Panc1 (cell line): ENCODE measurements at regions not wholly inside any gene's neighbourhood (a gene's known extent, or its start where the extent isn't known, plus 50 kb on each side); places are given as distances from the start of the nearest gene placed in this dataset.

Source experiments
- ATAC-seq: fragments of 200-7000 bp; cut with Tn5 transposase; 2 replicates; pipeline ENCODE4 v1.9.1; 2020; ENCODE audit warnings: mild to moderate bottlenecking, moderate library complexity
- BruUV-seq: library from RNA; stranded (reverse); fragments of 400-500 nt; replicated peaks from 2 replicates; lab custom pipeline; 2021; lab: Mats Ljungman, UMichigan
- CTCF ChIA-PET: fragments of 300-600 bp; sonication (Branson Sonifier 250); formaldehyde crosslinking; loops from one replicate; lab custom pipeline; 2022; ENCODE audit warnings: antibody characterized with exemption; lab: Charles Lee
- POLR2A ChIA-PET: fragments of 300-600 bp; sonication (Branson Sonifier 250); formaldehyde crosslinking; loops from one replicate; lab custom pipeline; 2022; ENCODE audit warnings: antibody characterized with exemption; lab: Charles Lee
- DNase-seq: peaks from one replicate; pipeline ENCODE4 v3.0.0-alpha.2; 2010; ENCODE audit warnings: low read depth, low spot score
- H3K27ac ChIP-seq: 2 replicates; pipeline ENCODE4 v1.5.1; 2011; ENCODE audit warnings: mild to moderate bottlenecking, low read length, inconsistent platforms
- H3K27me3 ChIP-seq: fragments of 200-500 bp; sonication (Bioruptor generic); 2 replicates; pipeline ENCODE4 v1.6.0; 2014; ENCODE audit warnings: low read length, inconsistent platforms; ENCODE audit not compliant: control insufficient read depth, insufficient read depth
- H3K36me3 ChIP-seq: fragments of 200-500 bp; sonication (Bioruptor generic); 2 replicates; pipeline ENCODE4 v1.5.1; 2014; ENCODE audit warnings: inconsistent platforms, mild to moderate bottlenecking, low read length, moderate library complexity; ENCODE audit not compliant: control insufficient read depth, insufficient read depth
- H3K4me1 ChIP-seq: 2 replicates; pipeline ENCODE4 v1.5.1; 2011; ENCODE audit warnings: inconsistent platforms, mild to moderate bottlenecking, low read length, moderate library complexity; ENCODE audit not compliant: control insufficient read depth, insufficient read depth
- H3K4me3 ChIP-seq, 2 experiments: 2 replicates each; pipeline ENCODE4 v1.5.1; 2011 to 2012; ENCODE audit warnings: low read depth in 2 of 2, low read length in 2 of 2, mild to moderate bottlenecking in 2 of 2, inconsistent platforms in 1 of 2, moderate library complexity in 1 of 2
- H3K9me3 ChIP-seq: fragments of 200-500 bp; sonication (Bioruptor generic); 2 replicates; pipeline ENCODE4 v1.5.1; 2014; ENCODE audit warnings: low read depth, mild to moderate bottlenecking, inconsistent platforms, low read length, moderate library complexity; ENCODE audit not compliant: control insufficient read depth, insufficient read depth
- CTCF ChIP-seq: fragments of 450-650 bp; IDR thresholded peaks from 2 replicates; pipeline ENCODE4 v1.5.1; 2017; ENCODE audit warnings: mild to moderate bottlenecking
- POLR2AphosphoS5 ChIP-seq: IDR thresholded peaks from 2 replicates; pipeline ENCODE4 v1.6.1; 2012; ENCODE audit warnings: mild to moderate bottlenecking, low read depth, low read length, moderate library complexity
- SIN3A ChIP-seq: IDR thresholded peaks from 2 replicates; pipeline ENCODE4 v1.6.1; 2012; ENCODE audit warnings: low read depth, mild to moderate bottlenecking, low read length, moderate library complexity, borderline replicate concordance; ENCODE audit not compliant: insufficient read depth
- TCF7L2 ChIP-seq: IDR thresholded peaks from 2 replicates; pipeline ENCODE4 v1.6.1; 2011; ENCODE audit warnings: mild to moderate bottlenecking, low read depth, low read length, inconsistent platforms
- in situ Hi-C: cut with HindIII; loops from 2 replicates; pipeline ENCODE4 v1.10.0; 2016; ENCODE audit warnings: low sequenced_read_pairs, low pct_unique_long_range_greater_than_20kb
- intact Hi-C: fragments of 100-400 bp; cut with micrococcal nuclease; formaldehyde crosslinking; loops from one replicate; pipeline ENCODE4 v1.10.0; 2022; ENCODE audit not compliant: unreplicated experiment
- TF ChIP-seq, protein P1 (sequence below), 2 experiments: IDR thresholded peaks; 2 replicates each; pipeline ENCODE4 v1.6.1; 2011 to 2012; ENCODE audit warnings: low read depth in 2 of 2, control low read depth in 1 of 2, low read length in 1 of 2, mild to moderate bottlenecking in 1 of 2, moderate library complexity in 1 of 2; ENCODE audit not compliant: insufficient read depth in 1 of 2

GRCh38 chr14:55846826-55847446 lies 266.9 kb downstream of the KTN1 start:
- no peaks in the 10 kb centered on the region for H3K27me3 ChIP-seq
- no TSS peak for BruUV-seq
- no peak overlapping the region for H3K27ac ChIP-seq
- ChIA-PET POLR2A (no interaction called here), CTCF (no interaction called here)
- no peak overlapping the region for H3K4me3 ChIP-seq
- no peak for DNase-seq
- no peaks in the 10 kb centered on the region for H3K4me1 ChIP-seq
- H3K36me3 ChIP-seq, result no peaks in the 10 kb centered on the region
- TF ChIP-seq SIN3A (no peak), POLR2AphosphoS5 (no peak), TCF7L2 (no peak), CTCF (no peak)
- TF ChIP-seq, protein P1, sequence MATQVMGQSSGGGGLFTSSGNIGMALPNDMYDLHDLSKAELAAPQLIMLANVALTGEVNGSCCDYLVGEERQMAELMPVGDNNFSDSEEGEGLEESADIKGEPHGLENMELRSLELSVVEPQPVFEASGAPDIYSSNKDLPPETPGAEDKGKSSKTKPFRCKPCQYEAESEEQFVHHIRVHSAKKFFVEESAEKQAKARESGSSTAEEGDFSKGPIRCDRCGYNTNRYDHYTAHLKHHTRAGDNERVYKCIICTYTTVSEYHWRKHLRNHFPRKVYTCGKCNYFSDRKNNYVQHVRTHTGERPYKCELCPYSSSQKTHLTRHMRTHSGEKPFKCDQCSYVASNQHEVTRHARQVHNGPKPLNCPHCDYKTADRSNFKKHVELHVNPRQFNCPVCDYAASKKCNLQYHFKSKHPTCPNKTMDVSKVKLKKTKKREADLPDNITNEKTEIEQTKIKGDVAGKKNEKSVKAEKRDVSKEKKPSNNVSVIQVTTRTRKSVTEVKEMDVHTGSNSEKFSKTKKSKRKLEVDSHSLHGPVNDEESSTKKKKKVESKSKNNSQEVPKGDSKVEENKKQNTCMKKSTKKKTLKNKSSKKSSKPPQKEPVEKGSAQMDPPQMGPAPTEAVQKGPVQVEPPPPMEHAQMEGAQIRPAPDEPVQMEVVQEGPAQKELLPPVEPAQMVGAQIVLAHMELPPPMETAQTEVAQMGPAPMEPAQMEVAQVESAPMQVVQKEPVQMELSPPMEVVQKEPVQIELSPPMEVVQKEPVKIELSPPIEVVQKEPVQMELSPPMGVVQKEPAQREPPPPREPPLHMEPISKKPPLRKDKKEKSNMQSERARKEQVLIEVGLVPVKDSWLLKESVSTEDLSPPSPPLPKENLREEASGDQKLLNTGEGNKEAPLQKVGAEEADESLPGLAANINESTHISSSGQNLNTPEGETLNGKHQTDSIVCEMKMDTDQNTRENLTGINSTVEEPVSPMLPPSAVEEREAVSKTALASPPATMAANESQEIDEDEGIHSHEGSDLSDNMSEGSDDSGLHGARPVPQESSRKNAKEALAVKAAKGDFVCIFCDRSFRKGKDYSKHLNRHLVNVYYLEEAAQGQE (IDR thresholded peaks at IDR 0.05; ENCODE audit: insufficient read depth in 1 of 2, low read depth in 2 of 2, low read length in 1 of 2), result no peak
- ATAC-seq, result no peak
- no peaks in the 10 kb centered on the region for H3K9me3 ChIP-seq
- in situ Hi-C loops, result no loop called here
- intact Hi-C loops, result no loop called here

DNA sequence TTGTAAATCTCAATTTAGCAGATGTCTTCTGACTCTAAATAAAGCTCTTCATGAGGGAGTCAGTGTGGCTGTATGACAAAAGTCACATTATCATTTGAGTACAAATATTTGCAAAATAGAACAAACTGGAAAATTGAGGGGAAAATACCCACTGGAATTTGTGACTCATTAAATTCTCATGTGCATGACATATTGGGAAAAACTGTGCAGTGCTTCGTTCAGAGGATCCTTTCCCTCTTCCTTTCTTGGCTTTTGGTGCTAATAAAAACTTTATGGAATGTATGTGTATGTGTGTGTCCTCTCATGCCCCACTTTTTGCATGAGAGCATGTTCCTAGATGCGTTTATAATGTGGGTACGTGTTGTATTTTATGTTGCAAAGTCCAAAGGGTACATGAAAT lies 267.8 kb downstream of the KTN1 start:
- ATAC-seq (no peak), DNase-seq (no peak)
- Histone ChIP-seq H3K36me3 (no peaks in the 10 kb centered on the region), H3K9me3 (no peaks in the 10 kb centered on the region), H3K27ac (no peak overlapping the region), H3K27me3 (no peaks in the 10 kb centered on the region), H3K4me1 (no peaks in the 10 kb centered on the region), H3K4me3 (no peak overlapping the region)
- TF ChIP-seq, protein P1 (IDR thresholded peaks at IDR 0.05; ENCODE audit: insufficient read depth in 1 of 2, low read depth in 2 of 2, low read length in 1 of 2), result no peak
- no peak for TF ChIP-seq SIN3A
- no peak for TF ChIP-seq CTCF
- no peak for TF ChIP-seq TCF7L2
- TF ChIP-seq POLR2AphosphoS5, result no peak
- intact Hi-C loops (no loop called here), in situ Hi-C loops (no loop called here)
- POLR2A ChIA-PET, result no interaction called here
- CTCF ChIA-PET, result no interaction called here
- BruUV-seq, result no TSS peak
